ENCODE measurements at regions not wholly inside any gene's neighbourhood (a gene's known extent, or its start where the extent isn't known, plus 50 kb on each side); places are given as distances from the start of the nearest gene placed in this dataset.

DNA sequence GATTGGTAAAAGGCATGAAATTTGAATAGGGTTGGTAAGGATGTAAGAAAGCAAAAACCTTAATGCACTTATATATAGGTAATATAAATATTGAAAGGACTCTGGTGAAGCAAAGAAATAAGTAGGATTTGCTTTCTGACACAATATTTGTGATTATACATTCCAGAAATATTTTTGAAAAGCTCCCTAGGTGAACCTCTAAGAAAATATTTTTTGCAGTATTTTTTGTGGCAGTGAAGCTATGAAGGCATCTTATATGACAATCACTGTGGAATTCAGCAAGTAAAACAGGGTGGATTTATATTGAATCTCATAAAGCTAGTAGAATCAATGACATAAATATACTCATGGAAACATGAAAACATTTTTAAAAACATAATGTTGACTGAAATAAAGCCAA lies 119.6 kb upstream of the EPHA3 start:
- TF ChIP-seq TCF12 (IDR thresholded peaks at IDR 0.05; ENCODE audit: low read depth): no peak
- no peak for TF ChIP-seq TAF1 (IDR thresholded peaks at IDR 0.05; ENCODE audit: low read depth)
- TF ChIP-seq, protein P1, sequence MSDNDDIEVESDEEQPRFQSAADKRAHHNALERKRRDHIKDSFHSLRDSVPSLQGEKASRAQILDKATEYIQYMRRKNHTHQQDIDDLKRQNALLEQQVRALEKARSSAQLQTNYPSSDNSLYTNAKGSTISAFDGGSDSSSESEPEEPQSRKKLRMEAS (IDR thresholded peaks at IDR 0.05): no peak
